ENCODE measurements at regions not wholly inside any gene's neighbourhood (a gene's known extent, or its start where the extent isn't known, plus 50 kb on each side); places are given as distances from the start of the nearest gene placed in this dataset.

GRCh38 chr3:178043084-178043483, 493.2 kb upstream of the KCNMB2 start:
- no peak overlapping the region for H2AFZ ChIP-seq (ENCODE audit: low read length)
- intact Hi-C loops (cut with micrococcal nuclease) = no loop called here
- BruUV-seq (replicated peaks) = no TSS peak
- no peak overlapping the region for H3K27ac ChIP-seq (ENCODE audit: low read length)
- H3K79me2 ChIP-seq (ENCODE audit: low read length) = no peaks in the 10 kb centered on the region
- TF ChIP-seq CTCF (conservative IDR thresholded peaks at IDR 0.05; ENCODE audit: low read depth, low read length) = no peak
- no peak for TF ChIP-seq EZH2phosphoT487 (IDR thresholded peaks at IDR 0.05; ENCODE audit: borderline replicate concordance, low read length)
- no peak for TF ChIP-seq EZH2 (IDR thresholded peaks at IDR 0.05; ENCODE audit: low read length, unreplicated experiment)
- ATAC-seq (no peak), DNase-seq (no peak)
- no peaks in the 10 kb centered on the region for H3K9me2 ChIP-seq (replicated peaks; ENCODE audit: low read length)
- H4K20me1 ChIP-seq (ENCODE audit: low read length) = no peaks in the 10 kb centered on the region
- no peak overlapping the region for H3K4me2 ChIP-seq (ENCODE audit: low read length)
- no peaks in the 10 kb centered on the region for H3F3A ChIP-seq (ENCODE audit: low read length, unreplicated experiment)
- no peaks in the 10 kb centered on the region for H3K9me3 ChIP-seq (ENCODE audit: low read length)
- H3K27me3 ChIP-seq (ENCODE audit: low read length) = no peaks in the 10 kb centered on the region
- POLR2A ChIA-PET (ENCODE audit: unreplicated experiment) = no interaction called here
- H3K9ac ChIP-seq (ENCODE audit: low read length) = no peak overlapping the region
- no peaks in the 10 kb centered on the region for H3K36me3 ChIP-seq (ENCODE audit: low read depth, low read length)
- H3K4me1 ChIP-seq (ENCODE audit: insufficient read depth, low read length) = no peaks in the 10 kb centered on the region
- CTCF ChIA-PET = no interaction called here
- no peak overlapping the region for H3K4me3 ChIP-seq (ENCODE audit: low read length)

DNA sequence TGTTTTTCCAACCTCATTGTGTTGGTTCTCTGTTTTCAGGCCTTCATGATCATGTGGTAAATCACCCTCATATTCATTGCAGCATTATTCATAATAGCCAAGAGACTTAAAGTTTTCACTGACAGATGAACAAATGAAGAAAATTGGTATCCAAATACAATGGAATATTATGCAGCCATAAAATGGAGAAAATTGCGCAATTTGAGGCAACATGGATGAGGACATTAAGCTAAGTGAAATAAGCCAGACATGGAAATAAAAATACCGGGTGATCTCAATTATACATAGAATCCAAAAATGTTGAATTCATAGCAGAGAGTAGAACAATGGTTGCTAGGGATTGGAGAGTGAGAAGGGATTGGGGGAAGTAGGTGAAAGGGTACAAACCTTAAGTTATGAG, 491.9 kb upstream of the KCNMB2 start:
- ChIA-PET POLR2A (ENCODE audit: unreplicated experiment) (no interaction called here), CTCF (no interaction called here)
- no peak overlapping the region for H3K27ac ChIP-seq (ENCODE audit: low read length)
- intact Hi-C loops (cut with micrococcal nuclease) = no loop called here
- BruUV-seq (replicated peaks) = no TSS peak
- H3K9me2 ChIP-seq (replicated peaks; ENCODE audit: low read length) = no peaks in the 10 kb centered on the region
- TF ChIP-seq EZH2 (IDR thresholded peaks at IDR 0.05; ENCODE audit: low read length, unreplicated experiment) (no peak), CTCF (conservative IDR thresholded peaks at IDR 0.05; ENCODE audit: low read depth, low read length) (no peak), EZH2phosphoT487 (IDR thresholded peaks at IDR 0.05; ENCODE audit: borderline replicate concordance, low read length) (no peak)
- H4K20me1 ChIP-seq (ENCODE audit: low read length) = no peaks in the 10 kb centered on the region
- H3F3A ChIP-seq (ENCODE audit: low read length, unreplicated experiment) = no peaks in the 10 kb centered on the region
- no peak overlapping the region for H3K4me2 ChIP-seq (ENCODE audit: low read length)
- no peaks in the 10 kb centered on the region for H3K27me3 ChIP-seq (ENCODE audit: low read length)
- H2AFZ ChIP-seq (ENCODE audit: low read length) = no peak overlapping the region
- H3K4me1 ChIP-seq (ENCODE audit: insufficient read depth, low read length) = no peaks in the 10 kb centered on the region
- DNase-seq (no peak), ATAC-seq (no peak)
- no peaks in the 10 kb centered on the region for H3K79me2 ChIP-seq (ENCODE audit: low read length)
- no peaks in the 10 kb centered on the region for H3K9me3 ChIP-seq (ENCODE audit: low read length)
- H3K36me3 ChIP-seq (ENCODE audit: low read depth, low read length) = no peaks in the 10 kb centered on the region
- H3K4me3 ChIP-seq (ENCODE audit: low read length) = no peak overlapping the region
- H3K9ac ChIP-seq (ENCODE audit: low read length) = no peak overlapping the region

DNA sequence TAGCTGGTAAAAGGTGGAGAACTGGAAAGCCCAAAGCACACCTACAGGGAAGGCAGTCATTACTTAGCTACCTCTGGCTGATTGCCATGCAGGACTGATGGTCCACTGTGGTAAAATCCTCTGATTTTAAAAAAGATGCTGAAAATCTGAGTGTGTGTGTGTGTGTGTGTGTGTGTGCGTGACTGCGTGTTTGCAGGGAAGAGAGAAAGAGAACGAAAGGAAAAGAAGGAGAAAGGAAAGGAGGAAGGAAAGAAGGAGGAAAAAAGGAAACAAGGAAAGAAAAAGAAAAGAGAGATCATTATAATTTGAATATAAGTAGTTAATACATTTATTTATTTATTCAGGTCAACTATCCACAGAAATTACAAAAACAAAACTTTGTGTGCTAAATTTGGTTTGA, 488.7 kb upstream of the KCNMB2 start:
- intact Hi-C loops (cut with micrococcal nuclease) = no loop called here

More for the DNA sequence above, 488.7 kb upstream of the KCNMB2 start:
- no peaks in the 10 kb centered on the region for H3K9me3 ChIP-seq (ENCODE audit: low read length)
- H2AFZ ChIP-seq (ENCODE audit: low read length) = no peak overlapping the region
- no peak overlapping the region for H3K4me2 ChIP-seq (ENCODE audit: low read length)
- no peaks in the 10 kb centered on the region for H3K79me2 ChIP-seq (ENCODE audit: low read length)
- no peak overlapping the region for H3K9ac ChIP-seq (ENCODE audit: low read length)
- ChIA-PET CTCF (no interaction called here), POLR2A (ENCODE audit: unreplicated experiment) (no interaction called here)
- no peaks in the 10 kb centered on the region for H4K20me1 ChIP-seq (ENCODE audit: low read length)
- TF ChIP-seq EZH2phosphoT487 (IDR thresholded peaks at IDR 0.05; ENCODE audit: borderline replicate concordance, low read length) (no peak), EZH2 (IDR thresholded peaks at IDR 0.05; ENCODE audit: low read length, unreplicated experiment) (no peak), CTCF (conservative IDR thresholded peaks at IDR 0.05; ENCODE audit: low read depth, low read length) (no peak)
- H3K4me3 ChIP-seq (ENCODE audit: low read length) = no peak overlapping the region
- H3F3A ChIP-seq (ENCODE audit: low read length, unreplicated experiment) = no peaks in the 10 kb centered on the region
- no peaks in the 10 kb centered on the region for H3K4me1 ChIP-seq (ENCODE audit: insufficient read depth, low read length)
- no peaks in the 10 kb centered on the region for H3K9me2 ChIP-seq (replicated peaks; ENCODE audit: low read length)
- no TSS peak for BruUV-seq (replicated peaks)
- no peak for DNase-seq
- no peak overlapping the region for H3K27ac ChIP-seq (ENCODE audit: low read length)
- no peaks in the 10 kb centered on the region for H3K27me3 ChIP-seq (ENCODE audit: low read length)
- no peak for ATAC-seq
- H3K36me3 ChIP-seq (ENCODE audit: low read depth, low read length) = no peaks in the 10 kb centered on the region

Measured in PC-3 (cell line).